ENCODE measurements at regions not wholly inside any gene's neighbourhood (a gene's known extent, or its start where the extent isn't known, plus 50 kb on each side); places are given as distances from the start of the nearest gene placed in this dataset.

DNA sequence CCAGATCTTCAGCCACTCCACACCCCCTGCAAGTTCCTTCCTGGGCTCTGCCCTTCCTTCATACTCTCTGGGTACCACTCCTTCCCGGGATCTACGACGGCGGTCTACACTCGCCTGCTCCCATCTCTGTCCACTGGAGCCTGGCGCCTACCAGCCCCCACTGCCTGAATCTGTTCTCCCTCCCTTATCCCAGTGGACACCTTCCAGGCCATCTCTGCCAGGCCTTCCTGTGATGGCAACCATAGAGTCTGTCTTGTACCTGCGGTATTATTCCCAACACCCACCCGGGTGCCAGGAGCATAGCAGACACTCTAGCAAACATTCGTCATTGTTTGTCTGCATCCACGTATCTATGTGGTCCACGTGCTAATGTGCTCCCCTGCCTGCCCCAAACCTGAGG is 140.9 kb downstream of the ZFP36L2 start:
- no peak for DNase-seq (ENCODE audit: insufficient read length, low spot score, missing footprints)
- H3K4me1 ChIP-seq (ENCODE audit: insufficient read depth, low read length): peaks cover 60% of the 10 kb centered on the region

GRCh38 chr2:43084699-43085091 is 141.7 kb downstream of the ZFP36L2 start:
- H4K20me1 ChIP-seq (ENCODE audit: insufficient read depth, low read length): no peaks in the 10 kb centered on the region
- H3K27ac ChIP-seq (ENCODE audit: low read depth, low read length): peak overlapping the region; percentile 94
- H3K4me3 ChIP-seq (ENCODE audit: insufficient read depth, low read length): no peak overlapping the region
- H3K36me3 ChIP-seq (ENCODE audit: insufficient read depth, low read length): no peaks in the 10 kb centered on the region
- no peaks in the 10 kb centered on the region for H3K27me3 ChIP-seq (ENCODE audit: insufficient read depth, low read length)
- no peak for TF ChIP-seq CTCF (IDR thresholded peaks at IDR 0.05; ENCODE audit: extremely low read depth, low read depth, low read length)
- no peaks in the 10 kb centered on the region for H3K9me3 ChIP-seq (ENCODE audit: low read depth, low read length)
- H3K4me2 ChIP-seq (ENCODE audit: insufficient read depth, low read length): no peak overlapping the region
- H3K4me1 ChIP-seq (ENCODE audit: insufficient read depth, low read length): peaks cover 60% of the 10 kb centered on the region
- DNase-seq (ENCODE audit: insufficient read length, low spot score, missing footprints): no peak
- H3K79me2 ChIP-seq (ENCODE audit: insufficient read depth, low read length): no peaks in the 10 kb centered on the region
- peak overlapping the region; percentile 11 for H2AFZ ChIP-seq (ENCODE audit: low read length)

More for the DNA sequence above, 140.9 kb downstream of the ZFP36L2 start:
- Histone ChIP-seq H3K79me2 (ENCODE audit: insufficient read depth, low read length) (no peaks in the 10 kb centered on the region), H3K4me3 (ENCODE audit: insufficient read depth, low read length) (no peak overlapping the region), H3K27ac (ENCODE audit: low read depth, low read length) (peak overlapping the region; percentile 94), H3K27me3 (ENCODE audit: insufficient read depth, low read length) (no peaks in the 10 kb centered on the region), H3K36me3 (ENCODE audit: insufficient read depth, low read length) (no peaks in the 10 kb centered on the region), H3K9me3 (ENCODE audit: low read depth, low read length) (peaks cover 2% of the 10 kb centered on the region), H4K20me1 (ENCODE audit: insufficient read depth, low read length) (no peaks in the 10 kb centered on the region), H3K4me2 (ENCODE audit: insufficient read depth, low read length) (no peak overlapping the region), H2AFZ (ENCODE audit: low read length) (no peak overlapping the region)
- no peak for TF ChIP-seq CTCF (IDR thresholded peaks at IDR 0.05; ENCODE audit: extremely low read depth, low read depth, low read length)

- Histone ChIP-seq H4K20me1 (ENCODE audit: insufficient read depth, low read length) (no peaks in the 10 kb centered on the region), H3K4me3 (ENCODE audit: insufficient read depth, low read length) (no peak overlapping the region), H3K79me2 (ENCODE audit: insufficient read depth, low read length) (no peaks in the 10 kb centered on the region), H3K27ac (ENCODE audit: low read depth, low read length) (peak overlapping the region; percentile 94), H3K4me2 (ENCODE audit: insufficient read depth, low read length) (peak overlapping the region; percentile 5), H3K4me1 (ENCODE audit: insufficient read depth, low read length) (peaks cover 60% of the 10 kb centered on the region), H3K9me3 (ENCODE audit: low read depth, low read length) (no peaks in the 10 kb centered on the region), H3K27me3 (ENCODE audit: insufficient read depth, low read length) (no peaks in the 10 kb centered on the region), H2AFZ (ENCODE audit: low read length) (peak overlapping the region; percentile 52), H3K36me3 (ENCODE audit: insufficient read depth, low read length) (no peaks in the 10 kb centered on the region)
- DNase-seq (ENCODE audit: insufficient read length, low spot score, missing footprints): peak; percentile 89
- TF ChIP-seq CTCF (IDR thresholded peaks at IDR 0.05; ENCODE audit: extremely low read depth, low read depth, low read length): no peak
Observed at GRCh38 chr2:43083710-43084698, 142.4 kb downstream of the ZFP36L2 start.

Measured in osteoblast (primary cell).